Nucleus accumbens (tissue), 56 donors: ENCODE measurements at regions not wholly inside any gene's neighbourhood (a gene's known extent, or its start where the extent isn't known, plus 50 kb on each side); places are given as distances from the start of the nearest gene placed in this dataset.

Source experiments
- DNase-seq, 56 donors: peaks; one replicate each; lab custom pipeline; 2025; lab: John Stamatoyannopoulos, UW

DNA sequence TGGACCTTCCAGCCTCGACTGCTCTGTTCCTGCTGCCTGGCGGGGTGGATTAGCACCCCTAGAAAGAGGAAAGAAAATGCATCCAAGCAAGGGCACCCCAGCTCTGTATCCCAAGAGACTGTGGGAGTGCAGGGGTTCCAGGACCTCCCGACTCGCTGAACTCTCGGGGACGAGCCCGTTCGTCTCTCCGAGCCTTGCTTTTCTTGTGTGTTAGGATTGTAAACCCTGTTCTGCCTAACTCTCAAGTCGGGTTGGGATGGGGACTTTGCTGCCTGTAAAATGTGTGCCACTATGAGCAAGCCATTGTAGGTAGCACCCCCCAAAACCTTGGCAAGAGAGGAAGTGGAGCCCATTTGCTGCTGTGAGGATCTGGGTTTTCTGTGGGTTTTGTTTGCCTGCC is 73.2 kb upstream of the VRK1 start:
- no peak for DNase-seq

DNA sequence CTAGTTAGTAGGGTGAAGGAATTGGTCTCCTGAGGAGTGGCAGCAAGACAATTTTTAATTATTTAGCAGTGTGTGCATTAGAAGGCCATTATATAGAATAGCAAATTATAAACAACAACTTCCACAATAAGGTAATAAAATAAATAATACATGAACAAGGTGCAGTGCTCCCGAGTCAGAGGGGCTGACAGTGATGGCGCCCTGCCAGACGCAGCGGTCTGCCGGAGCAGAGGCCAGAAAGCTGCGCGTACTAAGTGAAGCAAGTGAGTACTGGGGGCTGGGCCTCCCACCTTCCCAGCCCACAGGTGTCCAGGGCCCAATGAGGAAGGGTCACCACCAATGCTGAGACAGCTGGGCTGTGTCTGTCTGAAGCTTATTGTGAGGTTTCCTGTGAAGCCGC is 72.0 kb upstream of the VRK1 start:
- no peak for DNase-seq

DNA sequence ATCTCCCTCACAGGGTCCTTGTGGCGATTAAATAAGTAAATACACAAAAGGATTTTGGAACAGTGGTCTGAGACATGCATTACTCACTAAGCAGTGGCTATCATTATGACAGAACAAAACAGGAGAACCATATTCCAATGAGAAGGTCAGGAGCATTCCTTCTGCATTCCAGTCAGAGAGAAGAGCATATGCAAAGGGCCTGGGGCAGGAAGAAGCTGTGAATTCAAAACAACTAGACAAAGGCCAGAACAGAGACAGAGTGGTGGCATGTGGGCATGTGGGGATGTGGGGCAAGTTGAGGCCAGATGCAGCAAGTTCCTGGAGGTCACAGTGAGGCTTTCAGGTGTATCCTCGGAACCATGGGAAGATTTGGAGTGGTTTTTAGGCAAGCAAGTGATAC is 70.1 kb upstream of the VRK1 start:
- DNase-seq: no peak

DNA sequence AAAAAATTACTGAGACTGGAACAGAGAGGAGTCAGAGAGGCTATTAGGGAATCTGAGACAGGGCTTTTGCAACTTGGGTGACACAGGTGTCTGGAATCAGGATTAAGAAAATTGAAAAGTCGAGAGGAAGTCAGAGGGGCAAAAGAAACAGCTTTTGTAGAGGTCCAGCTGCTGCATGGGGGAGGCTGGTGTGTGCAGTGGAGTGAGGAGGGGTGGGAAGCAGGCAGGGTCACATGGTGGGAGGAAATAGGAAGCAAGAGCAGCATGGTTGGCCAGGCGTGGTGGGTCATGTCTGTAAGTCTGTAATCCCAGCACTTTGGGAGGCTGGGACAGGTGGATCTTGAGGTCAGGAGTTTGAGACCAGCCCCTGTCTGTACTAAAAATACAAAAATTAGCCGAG is 69.7 kb upstream of the VRK1 start:
- DNase-seq: no peak

DNA sequence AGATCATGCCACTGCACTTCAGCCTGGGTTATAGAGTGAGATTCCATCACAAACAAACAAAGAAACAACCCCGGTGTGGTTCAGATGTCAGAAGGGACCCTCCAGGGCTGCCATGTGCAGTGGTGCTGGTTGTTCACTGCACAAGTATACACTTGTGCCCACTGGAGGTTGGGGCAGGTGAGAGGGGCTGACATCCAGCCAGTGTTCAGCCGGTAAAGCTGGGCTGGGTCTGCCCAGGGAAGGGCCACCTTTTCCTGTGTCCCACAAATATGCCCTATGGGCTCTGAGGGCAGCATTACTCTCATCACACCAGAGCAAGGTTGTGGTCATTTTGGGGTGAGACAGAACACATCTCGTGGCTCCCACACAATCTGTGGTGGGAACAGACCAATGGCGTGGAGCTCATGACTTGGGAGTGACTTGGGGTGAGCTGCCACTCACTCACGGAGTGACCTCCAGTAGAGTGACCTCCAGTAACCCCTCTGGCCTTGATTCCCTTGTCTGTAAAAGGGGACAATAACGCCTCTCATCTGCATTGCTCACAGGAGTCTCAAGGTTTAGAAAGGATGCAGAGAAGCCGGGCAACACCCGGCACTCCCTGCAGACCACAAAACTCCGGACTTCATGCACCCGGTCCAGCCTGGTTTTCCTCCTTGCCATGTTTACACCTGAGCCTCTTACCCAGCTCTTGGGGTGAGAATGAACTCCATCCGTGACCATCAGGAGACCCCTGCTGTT is 69.0 kb upstream of the VRK1 start:
- no peak for DNase-seq

DNA sequence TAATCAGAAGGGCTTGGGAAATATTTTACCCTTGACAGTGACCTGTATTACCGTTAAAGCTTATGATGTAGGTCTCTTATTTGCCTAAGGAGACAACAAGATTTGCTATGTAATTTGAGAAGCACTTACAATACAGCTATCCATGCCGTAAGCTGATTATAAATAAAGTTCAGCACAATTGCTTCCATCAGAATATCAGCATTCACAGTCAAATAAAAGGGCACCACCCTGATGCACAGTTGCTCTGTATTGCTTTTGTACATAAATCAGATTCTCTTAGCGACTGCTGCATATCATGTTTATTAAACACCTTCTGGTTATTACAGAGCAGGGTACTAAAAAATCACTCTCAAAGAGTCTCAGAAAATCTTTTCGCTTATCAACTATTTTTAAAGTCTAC is 67.3 kb upstream of the VRK1 start:
- DNase-seq: no peak

DNA sequence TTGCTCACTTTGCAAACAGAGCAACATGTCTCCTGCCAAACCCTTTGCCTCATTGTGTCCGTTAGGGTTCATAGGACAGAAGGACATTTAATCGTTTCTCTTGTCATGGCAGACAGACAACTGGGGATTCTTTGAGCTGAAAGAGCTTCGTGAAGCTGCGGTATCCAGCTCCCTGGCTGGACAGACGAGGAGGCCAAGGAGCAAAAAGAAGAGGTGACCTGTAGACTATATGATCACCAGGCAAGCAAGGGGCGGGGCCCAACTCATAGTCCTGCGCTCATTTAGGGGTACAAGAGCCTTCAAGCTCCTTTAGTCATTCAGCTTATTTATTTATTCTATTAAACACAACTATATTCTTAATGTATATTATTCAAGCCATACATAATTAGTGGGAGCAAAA is 66.8 kb upstream of the VRK1 start:
- no peak for DNase-seq

DNA sequence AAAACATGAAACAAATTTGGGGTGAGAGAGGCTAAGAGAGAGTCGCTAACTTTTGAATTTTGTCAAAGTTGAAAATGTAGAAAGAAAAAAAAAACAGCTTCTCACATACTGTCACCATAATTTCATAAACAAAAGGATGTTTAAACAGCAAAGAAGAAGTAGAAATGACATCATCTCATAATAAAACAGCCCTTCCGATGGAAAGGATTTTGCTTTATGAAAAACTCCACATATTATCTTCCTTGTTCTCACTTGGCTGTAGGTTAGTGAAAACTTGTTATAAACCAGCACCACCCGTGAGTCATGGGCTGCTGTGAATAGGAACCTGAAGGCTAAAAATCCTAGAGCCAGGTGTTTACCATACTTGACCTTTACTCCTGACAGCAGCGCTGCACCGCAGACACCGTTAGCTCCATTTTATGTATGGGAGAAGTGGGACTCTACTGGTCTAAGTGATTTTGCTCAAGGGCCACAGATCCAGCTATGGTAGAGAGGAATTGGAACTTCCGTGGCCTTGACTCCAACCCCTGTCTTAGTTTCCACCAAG is 63.0 kb upstream of the VRK1 start:
- no peak for DNase-seq

DNA sequence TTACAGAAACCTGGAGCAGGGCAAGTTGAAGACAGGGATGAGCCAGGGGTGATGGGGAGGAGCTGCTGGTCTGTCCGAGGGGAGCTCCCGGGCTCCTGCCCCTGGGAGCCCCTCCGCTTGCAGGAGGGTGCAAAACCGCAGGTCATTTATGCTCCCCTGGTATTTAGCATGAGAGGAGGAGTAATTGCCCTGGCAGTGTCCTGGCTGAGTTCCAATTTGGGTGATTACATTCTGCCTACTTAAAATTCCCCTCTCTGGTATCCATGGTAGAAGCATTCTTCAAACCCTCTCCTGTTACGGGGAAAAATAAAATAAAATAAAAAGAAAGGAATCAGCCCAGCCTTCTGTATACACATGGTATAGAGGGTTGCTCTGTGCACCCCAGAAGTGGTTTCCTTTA is 61.7 kb upstream of the VRK1 start:
- no peak for DNase-seq

DNA sequence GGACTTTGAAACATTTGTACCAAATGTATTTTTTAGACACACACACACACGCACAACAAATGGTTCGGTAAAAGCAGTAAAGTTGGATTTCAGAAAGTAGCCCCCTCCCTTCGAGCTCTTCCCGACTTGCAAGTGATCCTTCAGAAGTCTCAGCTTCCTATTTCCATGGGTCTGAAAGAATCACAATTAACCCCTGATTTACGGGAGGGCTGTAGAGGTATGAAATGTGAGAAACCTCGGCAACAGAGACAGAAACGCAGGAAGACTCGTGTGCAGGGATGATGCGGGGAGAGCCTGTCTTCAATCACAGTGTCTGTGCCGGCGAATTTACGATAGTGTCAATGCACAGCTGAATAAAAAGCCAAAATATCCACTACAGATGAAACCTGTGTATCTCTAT is 60.7 kb upstream of the VRK1 start:
- DNase-seq: no peak

DNA sequence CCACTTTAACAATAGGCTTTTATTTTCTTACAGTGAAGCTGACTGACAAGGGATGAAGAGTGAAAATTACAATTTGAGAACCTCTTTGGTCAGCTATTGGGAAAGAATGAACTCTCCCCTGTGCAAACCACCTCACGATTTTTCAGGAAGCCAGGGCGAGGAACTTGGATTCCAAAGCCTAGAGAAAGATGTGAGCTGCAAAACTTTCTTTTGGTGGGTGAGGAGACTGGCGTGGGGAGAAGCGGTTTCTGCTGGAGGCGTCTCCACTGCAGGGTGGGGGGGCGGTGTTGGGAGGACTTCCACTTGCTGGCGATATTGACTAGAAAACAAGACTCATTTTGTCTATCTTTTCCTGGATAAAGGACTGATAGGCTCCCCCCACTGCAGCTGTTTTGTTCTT is 59.3 kb upstream of the VRK1 start:
- peak in 3 of 56 donors; percentile 6 to 13 (median 8) for DNase-seq

DNA sequence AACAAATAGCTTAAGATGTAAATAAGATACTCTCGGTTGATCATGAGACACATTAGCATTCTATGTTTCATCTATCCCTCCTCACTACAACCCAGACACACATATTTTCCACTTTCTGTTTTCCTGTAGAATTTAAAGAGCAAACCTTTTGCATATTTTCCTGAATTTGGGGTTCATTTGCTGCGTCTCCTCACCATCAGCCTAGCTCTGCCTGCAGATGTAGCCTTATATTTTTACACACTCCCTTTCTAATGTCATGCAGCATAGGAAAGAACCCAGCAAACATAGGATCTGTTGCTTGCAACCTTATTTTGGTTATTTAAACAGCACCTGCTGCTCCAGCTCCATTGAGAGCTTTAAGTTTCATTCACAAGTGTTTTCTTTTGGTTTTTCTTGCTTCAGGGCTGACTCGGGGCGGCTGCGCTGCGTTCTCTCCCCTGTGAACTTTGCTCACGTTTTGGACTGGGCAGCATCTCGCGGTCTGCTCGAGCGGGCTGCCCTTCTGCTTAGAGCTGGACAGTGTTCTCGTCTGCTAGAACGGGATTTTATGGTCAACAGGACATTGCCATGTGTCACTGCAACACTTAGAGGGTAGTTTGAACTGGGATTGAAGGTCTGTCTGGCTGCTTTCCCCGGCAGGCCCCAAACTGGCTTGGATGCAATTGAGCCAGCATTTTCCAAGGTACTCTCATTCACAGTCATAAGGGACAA is 57.8 kb upstream of the VRK1 start:
- no peak for DNase-seq

DNA sequence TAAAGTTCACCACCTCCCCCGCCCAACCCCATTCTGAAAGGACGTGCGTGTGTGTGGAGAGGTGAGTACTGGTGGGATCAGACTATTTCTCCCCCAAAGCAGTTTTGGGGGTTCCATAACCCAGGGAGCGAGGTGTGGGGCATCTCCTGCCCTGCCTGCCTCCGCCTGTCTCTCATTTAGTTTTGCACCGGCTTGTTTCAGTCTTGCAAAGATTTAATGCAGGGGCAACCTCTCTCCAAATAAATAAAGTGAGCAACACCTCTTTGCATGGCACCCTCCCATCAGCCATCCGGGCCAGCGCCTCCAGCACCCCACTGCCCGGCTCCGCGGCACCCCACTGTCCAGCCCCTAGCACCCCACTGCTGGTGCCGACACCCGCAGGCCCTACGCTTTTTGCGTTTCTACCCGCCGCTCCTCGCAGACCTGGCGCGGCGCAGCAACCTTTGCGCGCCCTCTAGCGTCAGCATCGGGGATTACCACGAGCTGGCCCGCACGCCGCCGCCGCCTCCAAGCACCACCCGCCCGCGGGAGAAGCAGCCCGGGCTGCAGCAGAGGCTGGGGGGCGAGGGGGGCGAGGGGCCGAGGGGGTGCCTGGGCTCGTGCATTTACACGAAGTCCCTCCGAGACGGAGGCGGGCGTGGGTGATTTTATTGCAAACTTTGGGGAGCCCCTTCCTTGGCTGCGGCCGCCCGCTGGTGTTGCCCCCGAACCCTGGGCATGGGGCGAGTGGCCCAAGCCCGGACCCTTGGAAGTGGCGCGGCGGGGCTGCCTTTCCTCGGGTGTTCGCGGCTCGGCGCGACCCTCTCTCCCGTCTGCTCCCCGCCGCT is 55.8 kb upstream of the VRK1 start:
- DNase-seq: peak in 48 of 56 donors; percentile 10 to 75 (median 48)

DNA sequence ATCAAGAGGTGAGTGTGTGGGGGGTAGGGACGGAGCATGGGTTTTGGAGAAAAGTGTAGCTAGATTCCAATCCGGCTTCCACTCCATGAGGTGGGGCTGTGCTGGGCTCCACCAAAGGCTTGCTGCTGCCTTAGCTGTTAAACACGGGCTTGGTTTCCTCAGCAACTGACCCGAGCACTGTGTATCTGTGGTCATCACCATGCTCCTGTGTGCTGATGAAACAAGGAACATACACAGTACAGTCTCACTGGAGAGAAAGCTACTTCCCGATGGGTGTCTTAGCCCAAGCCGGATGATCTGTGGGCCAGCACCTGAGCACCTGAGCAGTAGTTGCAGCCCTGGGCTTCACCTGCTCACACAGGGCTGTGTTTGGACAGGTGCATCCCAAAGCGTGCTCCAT is 52.9 kb upstream of the VRK1 start:
- DNase-seq: no peak

DNA sequence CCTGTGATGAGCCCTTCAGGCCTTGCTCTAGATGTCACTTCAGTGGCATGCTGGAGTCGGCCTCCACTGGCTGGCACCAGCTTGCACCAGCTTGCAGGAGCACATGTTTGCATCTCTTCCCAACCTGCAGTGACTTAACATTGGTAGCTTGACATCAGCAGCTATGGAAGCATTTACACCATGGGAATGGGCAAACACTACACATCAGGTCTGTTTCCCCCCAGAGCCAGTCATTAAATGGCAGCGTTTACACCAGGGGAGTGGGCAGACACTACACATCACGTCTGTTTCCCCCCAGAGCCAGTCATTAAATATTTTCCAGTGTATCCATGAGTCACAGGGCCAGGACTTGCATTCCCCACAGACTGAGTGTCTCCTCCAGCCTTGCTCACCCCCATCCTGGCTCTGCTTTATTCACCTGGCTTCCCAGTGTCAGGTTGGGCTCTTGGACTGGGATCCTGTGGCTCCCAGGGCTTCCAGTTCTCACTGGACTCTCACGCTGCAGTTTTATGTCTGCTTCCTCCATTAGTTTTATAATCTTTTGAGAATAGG is 51.6 kb upstream of the VRK1 start:
- no peak for DNase-seq

DNA sequence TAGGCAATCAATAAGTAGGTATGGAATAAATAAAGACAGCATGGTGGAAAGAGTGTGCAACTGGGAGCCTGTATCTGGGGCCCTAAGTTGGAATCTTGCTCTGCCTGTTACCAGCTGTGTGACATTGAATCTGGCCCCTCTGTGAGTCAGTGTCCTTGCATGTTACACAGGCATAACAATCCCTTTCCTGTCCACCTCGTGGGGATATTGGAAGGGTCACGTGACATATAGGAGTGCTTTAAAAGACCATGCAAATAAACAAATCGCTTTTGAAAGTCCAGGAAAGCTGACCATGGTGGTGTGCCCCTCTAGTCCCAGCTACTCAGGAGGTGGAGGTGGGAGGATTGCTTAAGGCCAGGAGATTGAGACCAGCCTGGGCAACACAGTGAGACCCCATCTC is 51.1 kb upstream of the VRK1 start:
- DNase-seq: no peak

DNA sequence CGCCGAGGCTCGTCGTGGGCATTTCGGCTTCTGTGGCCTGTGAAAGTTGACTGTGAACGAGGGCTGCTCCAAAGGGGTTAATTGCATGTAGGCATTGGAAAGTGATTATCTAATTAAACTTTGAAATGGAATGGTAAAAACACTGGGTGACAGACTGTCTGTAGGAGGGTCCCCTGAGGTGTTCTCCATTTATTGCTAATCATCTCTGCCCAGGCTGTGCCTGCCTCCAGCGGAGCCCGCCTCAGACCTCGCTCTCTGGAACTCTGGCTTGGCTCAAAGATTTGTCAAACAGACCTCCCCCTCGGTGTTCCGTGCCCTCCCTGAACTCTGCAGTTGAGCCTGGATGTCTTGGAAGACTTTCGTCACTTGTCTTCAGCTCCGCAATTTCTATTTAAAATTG is 50.2 kb upstream of the VRK1 start:
- no peak for DNase-seq
